A673 (cell line): ENCODE measurements at regions not wholly inside any gene's neighbourhood (a gene's known extent, or its start where the extent isn't known, plus 50 kb on each side); places are given as distances from the start of the nearest gene placed in this dataset.

Experiments used
- CTCF ChIP-seq: fragments of 300-800, 200-600 bp; sonication (generic); conservative IDR thresholded peaks from 2 replicates; pipeline ENCODE4 v1.5.1; 2017; ENCODE audit warnings: low read depth, mild to moderate bottlenecking, antibody characterized with exemption, low read length, moderate library complexity, mixed read lengths
- EZH2 ChIP-seq: fragments of 200-600 bp; sonication (generic); IDR thresholded peaks from 2 replicates; pipeline ENCODE4 v1.6.1; 2017; ENCODE audit warnings: borderline replicate concordance, low read depth, mild to moderate bottlenecking, mixed read lengths, antibody characterized with exemption, low read length; ENCODE audit not compliant: poor library complexity, severe bottlenecking

- no peak for TF ChIP-seq CTCF
- no peak for TF ChIP-seq EZH2
Observed at GRCh38 chr9:29290516-29290915, 1717.2 kb upstream of the C9orf72 start.
